Endothelial cell of umbilical vein (primary cell): ENCODE measurements at regions not wholly inside any gene's neighbourhood (a gene's known extent, or its start where the extent isn't known, plus 50 kb on each side); places are given as distances from the start of the nearest gene placed in this dataset.

Experiments used
- BruUV-seq: library from RNA; stranded (reverse); fragments of 400-500 nt; replicated peaks from 2 replicates; lab custom pipeline; 2021; lab: Mats Ljungman, UMichigan
- CTCF ChIA-PET: fragments of 300-600, 350-600 bp; sonication (Branson Sonifier 250); formaldehyde crosslinking; loops from one replicate; lab custom pipeline; 2021; ENCODE audit warnings: antibody characterized with exemption, inconsistent platforms; lab: Charles Lee
- POLR2A ChIA-PET: fragments of 300-600, 350-600 bp; sonication (Branson Sonifier 250); formaldehyde crosslinking; loops from one replicate; lab custom pipeline; 2021; ENCODE audit warnings: antibody characterized with exemption, inconsistent platforms; lab: Charles Lee
- DNase-seq: peaks from one replicate; pipeline ENCODE4 v3.0.0-alpha.2; 2011; ENCODE audit warnings: low read depth, low spot score
- FAIRE-seq: peaks from 2 replicates; lab custom pipeline; 2011; peaks lifted over from hg19 to GRCh38; lab: Jason Lieb, UNC
- H2AFZ ChIP-seq: 2 replicates; pipeline ENCODE4 v1.6.0; 2012; ENCODE audit warnings: low read depth, low read length, control low read depth, inconsistent platforms
- H3K27ac ChIP-seq: 2 replicates; pipeline ENCODE4 v1.5.1; 2011; ENCODE audit warnings: low read depth, mild to moderate bottlenecking, control low read depth, low read length, moderate library complexity; ENCODE audit not compliant: insufficient read depth
- H3K27me3 ChIP-seq, 2 experiments: 2 replicates each; pipeline versions ENCODE4 v1.6.0 to v1.6.1; 2011; ENCODE audit warnings: low read length in 2 of 2, mixed read lengths in 1 of 2; ENCODE audit not compliant: control insufficient read depth in 2 of 2, insufficient read depth in 2 of 2
- H3K36me3 ChIP-seq, 2 experiments: 2 replicates in 1 of 2; 3 replicates in 1 of 2; pipeline ENCODE4 v1.5.1; 2011; ENCODE audit warnings: low read length in 2 of 2, mild to moderate bottlenecking in 1 of 2, moderate library complexity in 1 of 2; ENCODE audit not compliant: control insufficient read depth in 2 of 2, insufficient read depth in 2 of 2; ENCODE audit errors: extremely low read depth in 1 of 2
- H3K4me1 ChIP-seq: 3 replicates; pipeline ENCODE4 v1.5.1; 2011; ENCODE audit warnings: mild to moderate bottlenecking, low read length; ENCODE audit not compliant: control insufficient read depth, insufficient read depth; ENCODE audit errors: extremely low read depth
- H3K4me2 ChIP-seq: 2 replicates; pipeline ENCODE4 v1.6.1; 2011; ENCODE audit warnings: low read length, control low read depth, mixed read lengths; ENCODE audit not compliant: insufficient read depth
- H3K4me3 ChIP-seq, 3 experiments: fragments of 200-600 bp in 1 of 3; sonication (generic), shearing (Covaris generic) in 1 of 3; replicated peaks in 1 of 3; 2 replicates each; pipeline ENCODE4 v1.5.1; 2011 to 2016; ENCODE audit warnings: control low read depth in 3 of 3, low read length in 3 of 3, mild to moderate bottlenecking in 2 of 3, inconsistent platforms in 1 of 3, low read depth in 1 of 3, moderate library complexity in 1 of 3; ENCODE audit not compliant: insufficient read depth in 1 of 3
- H3K79me2 ChIP-seq: 2 replicates; pipeline ENCODE4 v1.6.0; 2012; ENCODE audit warnings: low read length, inconsistent platforms; ENCODE audit not compliant: control insufficient read depth, insufficient read depth
- H3K9ac ChIP-seq: replicated peaks from 2 replicates; pipeline ENCODE3; 2011; ENCODE audit warnings: low read length, control low read depth; ENCODE audit not compliant: insufficient read depth; ENCODE audit errors: extremely low read depth
- H3K9me1 ChIP-seq: replicated peaks from 3 replicates; pipeline ENCODE4 v1.6.0; 2011; ENCODE audit warnings: mild to moderate bottlenecking, low read length; ENCODE audit not compliant: control insufficient read depth, insufficient read depth; ENCODE audit errors: extremely low read depth
- H3K9me3 ChIP-seq: replicated peaks from 2 replicates; pipeline ENCODE4 v1.5.1; 2012; ENCODE audit warnings: low read length, inconsistent platforms; ENCODE audit not compliant: control insufficient read depth, insufficient read depth
- H4K20me1 ChIP-seq: replicated peaks from 2 replicates; pipeline ENCODE3; 2011; ENCODE audit warnings: mild to moderate bottlenecking, low read length; ENCODE audit not compliant: control insufficient read depth, insufficient read depth; ENCODE audit errors: extremely low read depth
- EZH2 ChIP-seq: IDR thresholded peaks from 2 replicates; pipeline ENCODE4 v1.6.1; 2012; ENCODE audit warnings: borderline replicate concordance, low read depth, mild to moderate bottlenecking, moderate library complexity, low read length, inconsistent platforms; ENCODE audit not compliant: severe bottlenecking
- FOS ChIP-seq: IDR thresholded peaks from 2 replicates; pipeline ENCODE4 v1.6.1; 2011; ENCODE audit warnings: mild to moderate bottlenecking, low read length, moderate library complexity, borderline replicate concordance; ENCODE audit not compliant: insufficient read depth
- GATA2 ChIP-seq: IDR thresholded peaks from 2 replicates; pipeline ENCODE4 v1.7.0; 2011; ENCODE audit warnings: low read depth, mild to moderate bottlenecking, moderate library complexity, mixed read lengths, low read length; ENCODE audit not compliant: insufficient read length, insufficient read depth
- JUN ChIP-seq: IDR thresholded peaks from 2 replicates; pipeline ENCODE4 v1.6.1; 2011; ENCODE audit warnings: borderline replicate concordance, low read depth; ENCODE audit not compliant: insufficient read length, insufficient read depth
- MYC ChIP-seq: IDR thresholded peaks from one replicate; pipeline ENCODE4 v1.6.1; 2011; ENCODE audit warnings: mild to moderate bottlenecking, low read depth, low read length
- POLR2A ChIP-seq: IDR thresholded peaks from 2 replicates; pipeline ENCODE4 v1.6.1; 2012; ENCODE audit warnings: low read depth, mild to moderate bottlenecking, control low read depth, low read length
- POLR2AphosphoS5 ChIP-seq: IDR thresholded peaks from 2 replicates; pipeline ENCODE4 v1.6.1; 2012; ENCODE audit warnings: low read depth, mild to moderate bottlenecking, control low read depth, low read length, moderate library complexity; ENCODE audit not compliant: insufficient read depth
- dilution Hi-C: fragments of 300-500 bp; cut with MboI; formaldehyde crosslinking; loops from one replicate; pipeline ENCODE4 v1.15.0; 2019; ENCODE audit warnings: low sequenced_read_pairs; ENCODE audit not compliant: extremely low pct_ligation_motif_present
- intact Hi-C: fragments of 100-400 bp; cut with micrococcal nuclease; formaldehyde crosslinking; loops from one replicate; pipeline ENCODE4 v1.10.0; 2022
- TF ChIP-seq, protein P1 (sequence below): IDR thresholded peaks from 2 replicates; pipeline ENCODE4 v1.6.1; 2011; ENCODE audit not compliant: insufficient read depth, insufficient read length
- TF ChIP-seq, protein P2 (sequence below), 2 donors: IDR thresholded peaks; 1 replicate in 1 of 2; 2 replicates in 1 of 2; pipeline ENCODE4 v1.5.1; 2011; ENCODE audit warnings: low read length in 2 of 2, mild to moderate bottlenecking in 2 of 2, moderate library complexity in 2 of 2, control low read depth in 1 of 2, inconsistent platforms in 1 of 2, low read depth in 1 of 2; ENCODE audit not compliant: insufficient read depth in 1 of 2; ENCODE audit errors: extremely low read depth in 1 of 2

DNA sequence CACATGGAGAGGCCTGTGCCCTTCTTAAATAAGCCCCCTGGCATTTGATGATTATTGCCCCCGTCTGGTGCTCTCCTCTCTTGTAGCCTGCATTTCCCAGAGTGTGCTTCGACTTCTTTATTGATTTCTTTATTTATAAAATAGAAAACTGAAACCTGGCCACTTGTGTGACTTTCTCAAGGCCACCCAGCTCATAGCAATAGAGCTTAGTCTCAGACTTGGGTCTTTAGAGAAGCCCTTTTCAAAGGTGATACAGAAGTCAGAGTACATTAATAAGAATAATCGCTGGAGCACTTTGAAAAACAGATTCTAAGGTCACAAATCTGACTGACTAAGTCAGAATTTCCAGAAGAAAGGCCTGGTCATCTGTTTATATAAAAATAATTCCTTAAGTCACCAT is 86.6 kb downstream of the NOC3L start:
- TF ChIP-seq GATA2 = no peak
- TF ChIP-seq EZH2 = no peak
- TF ChIP-seq POLR2A = no peak
- TF ChIP-seq MYC = no peak
- TF ChIP-seq POLR2AphosphoS5 = no peak
- no peak for TF ChIP-seq JUN
- TF ChIP-seq, protein P1, sequence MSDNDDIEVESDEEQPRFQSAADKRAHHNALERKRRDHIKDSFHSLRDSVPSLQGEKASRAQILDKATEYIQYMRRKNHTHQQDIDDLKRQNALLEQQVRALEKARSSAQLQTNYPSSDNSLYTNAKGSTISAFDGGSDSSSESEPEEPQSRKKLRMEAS = no peak
- H3K9ac ChIP-seq = no peak overlapping the region
- dilution Hi-C loops (no loop called here), intact Hi-C loops (no loop called here)
- H4K20me1 ChIP-seq = no peaks in the 10 kb centered on the region
- H3K9me3 ChIP-seq = no peaks in the 10 kb centered on the region
- no peak overlapping the region for H3K4me2 ChIP-seq
- POLR2A ChIA-PET = no interaction called here
- no peaks in the 10 kb centered on the region for H3K9me1 ChIP-seq
- FAIRE-seq = no peak
- DNase-seq = no peak
- H2AFZ ChIP-seq = no peak overlapping the region
- H3K79me2 ChIP-seq = no peaks in the 10 kb centered on the region
- H3K4me3 ChIP-seq = no peak overlapping the region
- CTCF ChIA-PET = interaction anchor here (1.5 to 1.9 kb wide), 2 partner anchors 45 to 168 kb away, joined by 9 to 12 read pairs; no protein-coding TSS in a partner anchor
- no peak overlapping the region for H3K27ac ChIP-seq
- peaks cover 0 to 4% of the 10 kb centered on the region in 2 experiments for H3K27me3 ChIP-seq
- H3K36me3 ChIP-seq = no peaks in the 10 kb centered on the region
- BruUV-seq = no TSS peak
- no peaks in the 10 kb centered on the region for H3K4me1 ChIP-seq

DNA sequence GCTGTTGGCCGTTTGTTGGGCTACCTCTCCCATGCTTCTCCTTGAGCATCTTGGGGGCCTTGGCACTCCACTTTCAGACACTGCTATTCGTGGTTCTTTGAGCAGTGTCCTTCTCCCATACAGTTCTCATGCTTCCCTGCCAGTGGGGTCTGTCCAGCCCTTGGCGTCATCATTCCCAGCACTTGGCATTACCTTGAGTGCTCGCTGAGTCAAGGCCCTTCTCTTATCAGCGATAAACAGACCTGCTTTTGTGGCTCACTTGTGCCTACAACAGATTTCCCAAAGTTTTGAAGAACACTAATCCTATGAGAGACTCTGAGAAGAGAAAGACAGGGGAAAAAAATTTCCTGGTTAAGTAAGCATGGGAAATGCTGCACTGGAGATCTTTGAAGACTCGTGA is 85.3 kb downstream of the NOC3L start:
- POLR2A ChIA-PET = no interaction called here
- TF ChIP-seq, protein P2, sequence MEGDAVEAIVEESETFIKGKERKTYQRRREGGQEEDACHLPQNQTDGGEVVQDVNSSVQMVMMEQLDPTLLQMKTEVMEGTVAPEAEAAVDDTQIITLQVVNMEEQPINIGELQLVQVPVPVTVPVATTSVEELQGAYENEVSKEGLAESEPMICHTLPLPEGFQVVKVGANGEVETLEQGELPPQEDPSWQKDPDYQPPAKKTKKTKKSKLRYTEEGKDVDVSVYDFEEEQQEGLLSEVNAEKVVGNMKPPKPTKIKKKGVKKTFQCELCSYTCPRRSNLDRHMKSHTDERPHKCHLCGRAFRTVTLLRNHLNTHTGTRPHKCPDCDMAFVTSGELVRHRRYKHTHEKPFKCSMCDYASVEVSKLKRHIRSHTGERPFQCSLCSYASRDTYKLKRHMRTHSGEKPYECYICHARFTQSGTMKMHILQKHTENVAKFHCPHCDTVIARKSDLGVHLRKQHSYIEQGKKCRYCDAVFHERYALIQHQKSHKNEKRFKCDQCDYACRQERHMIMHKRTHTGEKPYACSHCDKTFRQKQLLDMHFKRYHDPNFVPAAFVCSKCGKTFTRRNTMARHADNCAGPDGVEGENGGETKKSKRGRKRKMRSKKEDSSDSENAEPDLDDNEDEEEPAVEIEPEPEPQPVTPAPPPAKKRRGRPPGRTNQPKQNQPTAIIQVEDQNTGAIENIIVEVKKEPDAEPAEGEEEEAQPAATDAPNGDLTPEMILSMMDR (IDR thresholded peaks at IDR 0.05; ENCODE audit: extremely low read depth in 1 of 2, insufficient read depth in 1 of 2, low read depth in 1 of 2, low read length in 2 of 2) = no peak
- no peak for TF ChIP-seq EZH2
- no peak for TF ChIP-seq JUN
- no peak for TF ChIP-seq FOS
- TF ChIP-seq, protein P1 = no peak
- no peak for TF ChIP-seq GATA2
- no peak for TF ChIP-seq MYC
- no peak for TF ChIP-seq POLR2AphosphoS5
- no peak for TF ChIP-seq POLR2A
- H3K9me3 ChIP-seq = no peaks in the 10 kb centered on the region
- H3K79me2 ChIP-seq = no peaks in the 10 kb centered on the region
- no peak overlapping the region for H3K4me3 ChIP-seq
- H3K9me1 ChIP-seq = no peaks in the 10 kb centered on the region
- no peak overlapping the region for H2AFZ ChIP-seq
- H3K4me2 ChIP-seq = no peak overlapping the region
- H4K20me1 ChIP-seq = no peaks in the 10 kb centered on the region
- DNase-seq = no peak
- dilution Hi-C loops (no loop called here), intact Hi-C loops (no loop called here)
- no peak overlapping the region for H3K9ac ChIP-seq
- BruUV-seq = no TSS peak
- CTCF ChIA-PET = interaction anchor here (2.7 to 3.0 kb wide), 2 partner anchors 43 to 167 kb away, joined by 47 to 49 read pairs; no protein-coding TSS in a partner anchor
- no peaks in the 10 kb centered on the region for H3K4me1 ChIP-seq
- H3K27ac ChIP-seq = no peak overlapping the region
- no peaks in the 10 kb centered on the region for H3K36me3 ChIP-seq
- peaks cover 0 to 4% of the 10 kb centered on the region in 2 experiments for H3K27me3 ChIP-seq
- FAIRE-seq = no peak
